GM18520 (cell line): ENCODE measurements at regions not wholly inside any gene's neighbourhood (a gene's known extent, or its start where the extent isn't known, plus 50 kb on each side); places are given as distances from the start of the nearest gene placed in this dataset.

Experiments used
- ATAC-seq: cut with Tn5 transposase; IDR thresholded peaks from one replicate; pipeline ENCODE4 v1.9.1; 2021; ENCODE audit not compliant: unreplicated experiment

DNA sequence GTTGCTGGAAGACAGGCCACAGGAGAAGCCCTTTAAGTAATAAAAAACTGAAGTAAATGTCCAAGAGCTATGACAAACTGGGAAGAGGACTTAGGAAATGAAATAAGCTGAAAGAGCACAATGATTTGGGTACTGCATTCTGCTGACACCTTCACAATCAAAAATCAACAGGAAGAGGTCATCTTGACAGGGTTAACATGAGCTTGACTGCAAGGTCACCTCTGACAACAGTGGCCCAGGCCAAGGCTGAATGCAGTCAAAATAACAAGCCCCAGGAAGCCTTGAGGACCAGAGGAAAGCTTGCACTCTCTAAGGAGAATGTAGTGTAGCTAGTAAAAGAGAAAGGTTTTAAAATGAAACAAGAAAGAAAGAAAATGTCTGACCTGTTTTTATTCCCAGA lies 179.3 kb downstream of the SEC16B start:
- no peak for ATAC-seq

DNA sequence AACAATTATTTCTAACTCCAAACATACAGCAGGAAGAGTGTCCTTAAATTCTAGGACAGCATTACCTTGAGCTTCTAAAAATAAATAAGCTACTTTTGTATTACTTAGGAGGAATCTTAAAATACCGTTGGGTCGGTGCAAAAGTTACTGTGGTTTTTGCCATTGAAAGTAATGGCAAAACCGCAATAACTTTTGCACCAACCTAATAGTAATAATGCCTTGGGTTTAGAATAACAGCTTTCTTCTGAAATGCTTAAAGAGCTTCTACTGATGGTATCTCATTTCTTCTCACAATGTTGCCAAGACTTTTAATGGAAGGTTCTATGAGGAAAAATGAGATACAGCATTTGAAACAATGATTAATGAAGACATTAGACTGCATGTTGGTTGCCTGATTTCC lies 179.9 kb downstream of the SEC16B start:
- ATAC-seq = no peak

DNA sequence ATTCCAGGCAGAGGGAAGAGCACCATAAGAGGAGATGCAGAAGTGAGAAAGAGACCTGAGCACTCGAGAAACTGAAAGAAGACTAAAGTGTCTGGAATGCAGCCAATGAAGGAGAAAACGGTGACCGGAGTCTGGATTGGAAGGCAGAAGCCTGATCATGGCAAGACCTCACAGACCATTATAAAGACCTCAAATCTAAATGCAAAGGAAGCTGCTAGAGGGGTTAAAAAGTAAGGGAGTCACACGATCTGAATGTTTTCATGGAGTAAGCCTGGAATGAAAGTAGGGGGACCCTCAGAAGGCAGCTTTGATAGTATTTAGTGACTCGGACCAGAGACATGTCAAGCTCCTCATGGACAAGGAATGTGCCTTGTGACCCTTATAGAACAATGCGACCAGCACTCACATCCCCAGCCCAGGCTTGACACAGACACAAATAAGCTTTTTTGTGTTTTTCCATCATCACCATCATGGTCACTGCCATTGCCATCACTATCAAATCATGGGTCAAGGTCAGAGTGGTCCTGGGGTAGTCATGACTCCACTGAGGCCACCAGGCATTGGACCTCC lies 183.6 kb downstream of the SEC16B start:
- ATAC-seq = no peak

DNA sequence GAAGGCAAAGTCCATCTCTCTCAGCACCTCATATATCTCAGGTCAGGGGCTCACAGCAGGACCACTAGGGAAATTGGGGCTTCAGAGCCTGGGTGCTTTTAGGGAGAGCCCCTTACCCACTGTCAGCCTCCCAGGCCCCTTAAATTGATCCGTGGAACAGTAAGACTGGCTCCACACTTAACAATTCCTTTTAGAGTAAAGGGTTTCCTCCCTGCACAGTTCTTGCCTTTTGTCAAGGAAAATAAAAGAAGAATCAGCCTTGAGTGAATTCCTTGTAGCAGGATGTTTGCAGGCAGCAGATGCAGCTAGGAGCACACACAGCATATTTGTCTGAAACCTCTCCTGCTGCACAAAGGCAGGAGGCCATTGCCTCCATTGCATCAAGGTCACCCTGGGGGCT lies 184.9 kb downstream of the SEC16B start:
- ATAC-seq = no peak

DNA sequence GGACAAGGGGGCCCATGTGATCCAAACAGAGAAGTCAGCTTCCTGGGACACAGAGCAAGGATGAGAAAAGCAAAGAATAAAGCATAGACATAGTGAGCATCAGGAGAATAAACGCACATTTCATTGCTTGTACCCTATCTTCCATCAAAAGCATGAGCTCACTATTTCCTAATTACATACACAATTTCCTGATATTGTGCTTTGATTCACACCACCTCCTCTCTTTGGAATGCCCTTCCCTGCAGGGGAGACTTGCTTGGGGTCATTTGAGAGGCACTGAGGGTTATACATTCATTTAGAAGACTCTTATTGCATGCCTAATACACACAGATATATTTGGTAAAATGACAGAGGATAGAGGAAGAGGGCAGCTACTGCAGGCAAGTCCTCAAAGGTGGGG lies 185.4 kb downstream of the SEC16B start:
- no peak for ATAC-seq

DNA sequence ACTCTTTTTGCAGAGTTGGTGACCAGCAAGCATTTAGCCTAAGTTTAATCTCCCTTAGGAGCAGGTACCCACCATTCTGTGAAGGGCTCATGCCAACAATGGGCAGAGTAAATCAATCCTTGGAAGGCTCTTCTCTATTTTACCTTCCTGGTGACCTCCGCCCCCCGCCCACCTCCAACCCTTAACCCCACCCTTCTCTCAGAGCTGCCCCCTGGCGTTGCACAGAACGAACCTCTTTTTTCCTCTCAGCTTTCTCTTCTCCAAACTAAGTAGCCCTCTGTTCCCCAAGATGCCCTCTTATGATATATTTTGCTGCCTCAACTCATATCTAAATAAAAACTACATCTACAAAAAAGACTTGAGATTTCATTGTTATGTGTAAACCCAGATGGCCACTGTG lies 186.8 kb downstream of the SEC16B start:
- no peak for ATAC-seq

DNA sequence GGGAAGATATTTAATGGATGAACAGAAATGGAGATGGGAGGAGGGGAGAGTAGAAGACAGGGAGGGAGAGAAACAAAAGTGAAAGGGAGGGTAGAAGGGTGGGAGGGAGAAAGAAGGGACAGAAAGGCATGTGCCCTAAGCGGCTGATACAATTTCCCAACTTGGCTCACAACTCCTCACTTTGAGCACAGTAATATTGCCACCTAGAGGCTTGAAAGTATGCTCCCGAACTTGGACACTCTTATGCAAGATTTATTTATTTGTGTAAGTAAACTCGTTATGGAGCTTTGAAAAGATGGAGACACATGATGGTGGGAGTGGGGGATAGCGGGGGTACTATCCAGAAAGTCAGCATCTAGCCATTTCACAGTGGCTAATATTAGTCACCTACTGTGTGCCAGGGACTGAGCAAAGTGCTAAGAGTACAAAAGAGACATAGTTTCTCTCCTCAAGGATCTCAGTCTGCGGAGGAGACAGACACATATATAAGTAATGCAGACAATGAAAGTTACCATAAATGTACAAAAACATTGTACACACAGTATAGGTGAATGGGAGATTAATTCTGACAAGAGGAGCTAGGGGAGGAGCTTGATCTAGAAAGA lies 189.7 kb downstream of the SEC16B start:
- no peak for ATAC-seq

DNA sequence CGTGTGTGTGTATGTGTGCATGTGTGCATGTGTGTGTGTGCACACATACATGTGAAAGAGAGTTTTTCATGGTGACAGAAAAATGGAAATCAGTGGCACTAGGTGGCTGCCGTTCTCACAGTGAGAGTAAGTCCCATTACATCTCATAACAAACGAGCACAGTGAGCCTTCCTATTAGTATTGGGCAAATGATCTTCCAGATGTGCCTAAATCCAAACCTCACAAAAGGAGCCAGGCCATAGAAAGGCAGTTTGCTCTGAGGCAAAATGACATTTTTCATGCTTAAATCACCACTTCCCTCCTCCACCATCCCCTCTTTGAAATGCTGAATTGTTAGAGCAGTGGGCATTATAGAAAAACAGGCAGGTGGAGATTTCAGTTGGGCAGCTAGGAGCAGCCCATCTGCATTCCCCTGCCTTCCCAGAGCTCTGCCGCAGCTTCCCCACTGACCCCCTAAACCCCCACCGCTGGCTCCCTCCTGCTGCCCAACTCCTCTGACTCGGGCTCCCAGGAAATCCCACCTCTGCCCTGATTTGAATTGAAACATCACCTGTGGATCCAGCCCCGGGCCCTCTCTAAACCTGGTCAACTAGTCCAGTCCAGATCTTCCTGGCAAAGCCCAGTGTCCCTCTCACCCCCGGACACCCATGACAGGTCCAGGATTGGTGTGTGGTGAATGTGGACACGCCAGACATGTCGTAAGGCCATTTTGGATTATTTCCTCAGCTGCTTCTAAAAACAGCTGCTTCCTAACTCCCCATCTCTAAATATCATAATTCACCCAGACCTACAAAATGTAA lies 190.5 kb downstream of the SEC16B start:
- no peak for ATAC-seq

DNA sequence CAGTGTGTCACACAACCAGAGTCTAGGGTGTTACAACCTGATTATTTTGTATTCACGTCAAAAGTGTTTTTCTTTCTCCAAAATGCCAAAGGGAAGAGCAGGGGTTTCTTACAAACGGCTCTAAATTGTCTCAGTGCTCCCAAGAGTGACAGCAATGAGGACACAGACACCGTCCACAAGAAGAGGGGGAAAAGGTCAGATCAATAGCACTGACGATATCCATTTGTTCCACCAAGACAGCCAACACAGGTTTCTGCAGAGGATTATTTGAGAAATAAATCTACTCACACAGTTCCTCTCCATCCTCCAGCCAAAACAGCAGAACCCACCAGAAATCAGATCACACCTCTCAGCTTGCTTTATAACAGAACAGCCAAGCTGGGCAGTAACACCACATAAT lies 193.9 kb downstream of the SEC16B start:
- ATAC-seq = no peak

DNA sequence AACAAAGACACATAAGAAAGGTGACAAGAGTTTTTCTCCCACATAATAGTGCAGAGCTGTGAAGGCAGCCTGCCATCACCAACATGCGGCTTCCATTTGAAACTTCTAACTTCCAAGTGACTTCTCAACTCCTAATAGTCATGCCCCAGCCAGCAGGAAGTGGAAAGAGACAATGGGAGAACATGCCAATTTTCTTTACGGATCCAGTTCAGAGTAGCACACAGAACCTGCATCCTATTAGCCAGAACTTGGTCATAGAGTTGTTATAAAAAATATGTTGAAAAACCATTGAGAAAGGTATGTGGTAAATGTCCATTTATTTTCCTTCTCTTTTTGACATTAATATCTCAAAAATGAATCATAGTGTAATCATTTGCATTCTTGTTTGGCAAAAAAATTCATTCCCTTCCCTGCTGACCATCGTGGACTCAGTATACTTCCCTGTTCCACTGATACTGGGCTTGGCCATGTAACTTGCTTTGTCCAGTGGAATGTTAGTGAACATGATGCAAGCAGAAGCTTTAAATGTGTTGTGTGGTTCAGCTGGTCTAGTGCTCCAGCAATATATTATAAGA lies 197.4 kb downstream of the SEC16B start:
- no peak for ATAC-seq

DNA sequence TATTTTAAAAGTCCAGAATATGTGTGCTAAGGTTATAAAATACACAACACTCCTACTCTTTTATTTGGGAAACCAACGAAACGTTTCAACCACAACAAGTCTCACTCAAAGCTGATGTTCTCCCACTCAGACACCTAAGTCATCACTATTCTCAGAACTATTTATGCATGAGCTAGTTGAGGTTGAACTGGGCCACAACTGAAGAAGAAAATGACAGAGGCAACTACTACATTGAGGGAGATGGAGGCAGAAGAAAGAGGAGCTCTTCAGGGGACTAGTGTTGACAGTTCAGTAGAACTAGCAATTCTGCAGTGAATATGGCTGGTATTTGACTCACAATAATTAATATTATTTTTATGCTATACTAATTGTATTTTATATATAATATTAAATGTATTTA lies 198.2 kb downstream of the SEC16B start:
- no peak for ATAC-seq

DNA sequence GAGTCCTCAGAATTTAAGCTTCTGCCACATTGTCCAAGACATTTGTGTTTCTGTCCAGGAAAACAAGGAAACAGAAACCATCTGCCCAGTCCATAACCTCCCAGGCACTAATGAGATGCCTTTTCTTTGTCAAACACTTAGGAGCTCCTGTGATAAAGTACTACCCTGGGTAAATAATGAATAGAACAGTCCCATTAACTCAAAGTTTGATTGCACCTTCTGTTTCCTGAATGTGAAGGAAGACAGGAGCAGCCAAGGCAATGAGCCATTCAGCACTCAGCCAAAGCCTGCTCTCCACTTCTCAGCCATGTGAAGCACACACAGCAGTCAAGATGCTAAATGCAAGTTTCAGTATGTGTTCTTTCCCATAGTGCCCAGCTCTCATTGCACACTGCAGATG lies 199.8 kb downstream of the SEC16B start:
- ATAC-seq = no peak

DNA sequence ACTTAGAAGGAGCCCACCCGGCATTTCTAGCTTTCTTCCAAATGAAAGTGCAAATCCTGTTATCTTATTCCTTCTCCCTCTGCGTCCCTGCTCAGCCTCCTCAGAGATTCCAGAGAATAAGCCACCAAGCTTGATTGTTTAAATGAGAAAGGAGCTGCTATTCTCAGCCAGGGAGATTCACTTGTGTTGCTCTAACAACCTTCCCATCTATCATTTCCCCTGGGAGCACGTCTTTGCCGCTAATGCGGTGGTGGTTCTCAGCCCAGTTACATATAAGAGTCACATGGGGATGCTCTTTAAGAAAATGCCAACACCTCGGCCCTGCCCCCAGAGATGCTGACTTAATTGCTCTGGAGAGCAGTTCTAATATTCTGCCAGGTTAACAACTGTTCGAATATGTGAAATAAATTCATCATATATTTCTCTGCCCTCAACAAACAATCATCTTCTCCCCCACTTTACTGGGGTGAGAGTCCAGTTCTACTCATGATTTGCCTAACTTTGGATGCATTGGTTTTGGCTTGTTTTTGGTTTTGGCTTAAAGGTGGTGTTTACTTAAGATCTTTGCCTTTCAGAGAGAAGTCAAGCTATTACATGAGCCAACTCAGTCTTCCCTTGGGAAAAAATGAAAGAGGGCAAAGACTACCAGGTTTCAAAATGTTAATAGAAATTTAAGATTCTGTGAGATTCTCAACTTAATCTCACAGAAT lies 213.9 kb downstream of the SEC16B start:
- ATAC-seq = no peak

DNA sequence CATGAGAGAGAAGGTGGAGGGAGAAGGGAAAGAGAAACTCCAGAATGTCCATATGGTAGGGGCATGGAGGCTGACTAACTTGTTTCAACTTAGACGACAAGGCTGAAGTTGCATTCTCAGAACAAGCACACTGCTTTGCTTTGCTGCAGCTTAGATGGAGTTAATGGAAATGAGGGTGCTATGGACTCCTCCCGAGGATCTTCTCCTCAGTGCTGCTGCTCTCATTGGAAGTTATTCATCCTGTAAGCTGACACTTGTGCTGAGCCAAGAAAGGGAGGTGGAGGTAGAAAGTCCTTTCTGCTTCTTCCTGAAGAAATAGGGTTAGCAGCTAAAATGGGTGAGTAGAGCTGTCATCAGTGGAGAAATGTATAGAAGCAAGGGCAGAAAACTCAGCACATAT lies 215.3 kb downstream of the SEC16B start:
- ATAC-seq = no peak

DNA sequence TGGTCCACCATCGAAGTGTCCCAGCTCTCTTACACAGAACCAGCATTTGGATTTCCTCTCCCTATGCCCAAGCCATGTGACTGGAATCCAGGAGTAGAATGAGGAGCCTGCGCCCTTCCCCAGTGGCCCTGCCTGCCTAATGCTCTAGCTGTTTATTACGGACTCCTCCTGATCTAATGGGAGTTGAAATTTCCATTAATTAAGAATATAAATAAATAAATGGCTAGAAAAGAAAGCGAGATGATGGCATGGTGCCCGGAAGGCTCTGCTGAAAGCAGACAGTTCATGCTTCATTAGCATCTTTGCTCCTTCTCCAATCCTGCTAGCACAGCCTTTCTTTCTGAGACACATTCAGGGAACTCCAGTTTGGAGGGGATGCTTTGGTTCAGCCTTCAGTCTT lies 216.2 kb downstream of the SEC16B start:
- no peak for ATAC-seq

DNA sequence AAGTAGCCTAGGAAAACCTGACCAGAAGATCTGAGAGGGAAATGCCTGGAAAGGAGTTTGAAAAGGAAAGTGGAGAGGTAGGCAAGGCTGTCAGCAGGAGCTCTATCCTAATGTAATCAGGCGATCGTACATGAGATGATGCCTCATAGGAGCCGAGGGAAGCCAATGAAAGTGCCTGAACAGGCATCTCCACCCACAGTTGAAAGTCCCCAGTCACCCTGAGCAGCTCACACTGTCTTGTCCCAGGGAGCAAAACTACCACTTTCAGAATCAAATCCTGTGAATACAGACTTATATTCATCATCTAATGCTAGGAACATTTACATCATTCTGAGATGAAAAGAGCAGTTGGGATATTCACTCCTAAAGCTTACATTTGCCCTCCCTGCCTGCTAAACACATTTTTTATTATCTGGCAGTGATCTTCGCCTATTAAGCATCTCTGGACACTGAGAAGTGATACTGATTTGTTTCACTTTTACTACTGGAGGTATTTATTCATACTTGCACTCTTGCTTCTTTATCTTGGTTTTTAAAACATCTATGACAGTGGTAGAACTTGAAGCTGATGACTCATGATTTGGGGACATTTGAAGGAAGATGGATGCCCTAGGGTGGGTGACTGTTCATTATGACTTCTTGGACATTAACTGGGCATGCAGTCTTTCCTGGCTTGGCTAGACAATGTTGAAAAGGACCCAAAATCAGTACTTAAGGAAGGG lies 221.6 kb downstream of the SEC16B start:
- ATAC-seq = peak; percentile 50

DNA sequence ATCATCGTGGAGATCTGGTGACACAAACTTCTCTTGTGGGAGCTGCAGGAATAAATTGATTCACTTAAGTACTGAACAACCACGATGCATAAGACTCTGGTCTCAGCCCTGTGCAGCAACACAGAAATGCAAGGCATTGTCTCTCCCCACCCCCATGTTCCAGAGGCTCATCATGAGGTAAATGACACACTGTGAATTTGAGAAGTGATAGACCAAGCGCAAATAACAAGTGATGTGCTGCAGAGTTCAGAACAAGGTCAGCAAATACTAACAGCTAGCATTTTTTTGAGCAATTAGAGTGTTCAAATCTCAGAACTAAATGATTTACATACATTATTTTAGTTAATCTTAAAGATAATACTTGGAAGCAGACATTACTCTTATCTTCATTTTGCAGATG lies 223.7 kb downstream of the SEC16B start:
- ATAC-seq = no peak

DNA sequence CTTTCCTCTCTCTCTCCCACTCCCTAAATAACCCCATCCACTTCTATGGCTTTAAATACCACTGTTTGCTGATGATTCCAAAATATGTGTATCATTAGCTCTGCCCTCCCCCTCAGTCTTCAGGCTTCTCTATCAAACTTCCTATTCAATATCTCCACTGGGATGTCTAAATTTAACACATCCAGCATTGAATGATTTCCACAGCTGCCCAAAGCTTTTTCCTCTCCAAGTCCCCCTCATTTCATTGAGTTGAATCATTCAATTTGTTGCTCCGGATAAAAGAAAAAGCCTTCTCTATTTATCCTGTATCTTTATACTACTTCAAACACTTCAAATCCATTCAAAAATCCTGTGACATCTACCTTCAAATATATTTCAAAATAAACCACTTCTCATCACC lies 225.0 kb downstream of the SEC16B start:
- no peak for ATAC-seq

DNA sequence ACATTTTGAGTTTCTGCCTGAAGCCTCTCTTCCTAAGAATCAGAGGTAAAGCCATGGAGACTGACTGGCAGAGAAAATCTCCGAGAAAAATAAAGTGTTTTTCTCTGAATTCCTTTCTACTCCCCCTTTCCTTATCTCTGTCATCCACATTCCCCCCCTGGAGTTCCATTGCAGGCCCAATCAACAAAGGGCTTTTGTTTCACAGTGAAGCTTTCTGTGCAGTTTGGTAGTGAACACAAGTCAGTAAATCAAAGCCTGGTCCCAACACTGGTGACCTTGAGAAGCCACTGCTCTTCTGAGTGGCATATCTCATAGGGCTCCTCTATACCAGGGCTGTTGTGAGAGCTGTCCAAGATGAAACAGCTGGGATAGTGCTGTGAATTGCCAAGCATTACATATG lies 228.4 kb downstream of the SEC16B start:
- ATAC-seq = no peak

DNA sequence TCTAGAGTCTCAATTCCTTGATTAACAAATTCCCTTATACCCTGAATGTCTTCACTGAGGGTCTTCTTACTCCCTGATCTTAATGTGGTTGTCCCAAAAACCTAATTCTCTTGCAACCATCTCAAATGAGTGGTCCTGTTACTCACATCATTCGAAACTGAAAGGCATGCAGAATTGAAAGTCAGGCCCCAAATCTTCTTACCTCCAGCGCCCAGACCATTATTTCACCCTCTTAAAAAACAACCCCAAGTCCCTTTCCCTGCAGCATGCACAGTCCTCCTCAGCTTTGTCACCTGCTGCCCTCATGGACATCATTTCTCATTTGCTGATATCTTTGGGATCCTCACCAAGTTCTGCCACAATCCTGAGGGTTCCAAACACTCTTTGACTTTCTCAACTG lies 230.1 kb downstream of the SEC16B start:
- no peak for ATAC-seq

DNA sequence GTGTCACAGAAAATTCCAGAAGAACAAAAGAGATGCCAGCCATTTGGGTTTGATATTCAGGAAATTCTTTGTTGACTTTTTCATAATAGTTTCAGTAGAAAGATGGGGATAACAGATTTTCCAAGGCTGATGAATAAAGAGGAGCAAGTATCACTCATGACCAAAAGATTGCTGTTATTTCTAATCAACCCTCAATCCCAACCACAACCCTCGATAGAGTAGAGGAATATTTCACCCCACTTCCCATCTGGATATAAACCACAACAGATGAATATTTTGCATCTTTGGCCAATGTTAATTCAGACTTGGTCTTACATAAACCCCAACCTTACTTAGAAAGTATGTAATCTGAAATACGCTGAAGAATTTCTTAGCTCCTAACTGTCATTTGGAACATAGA lies 232.4 kb downstream of the SEC16B start:
- ATAC-seq = no peak
